GM12878 (cell line): ENCODE measurements at regions not wholly inside any gene's neighbourhood (a gene's known extent, or its start where the extent isn't known, plus 50 kb on each side); places are given as distances from the start of the nearest gene placed in this dataset.

ENCODE experiments used
- ATAC-seq: fragments of 200-7000 bp; cut with Tn5 transposase; 3 replicates; pipeline ENCODE4 v1.9.1; 2020; ENCODE audit warnings: mild to moderate bottlenecking, moderate library complexity
- BruUV-seq: library from RNA; stranded (reverse); fragments of 400-500 nt; replicated peaks from 2 replicates; lab custom pipeline; 2021; lab: Mats Ljungman, UMichigan
- CTCF ChIA-PET: fragments of 300-600 bp; sonication (Branson Sonifier 250); formaldehyde crosslinking; extraction: SDS; loops from one replicate; lab custom pipeline; 2021; ENCODE audit warnings: inconsistent platforms; lab: Yijun Ruan, JAX
- POLR2A ChIA-PET: fragments of 350-600 bp; formaldehyde crosslinking; extraction: SDS; loops from one replicate; lab custom pipeline; 2021; ENCODE audit warnings: inconsistent platforms; lab: Charles Lee
- RAD21 ChIA-PET: fragments of 300-600 bp; sonication (Branson Sonifier 250); formaldehyde crosslinking; loops from one replicate; lab custom pipeline; 2023; ENCODE audit warnings: antibody characterized with exemption; ENCODE audit not compliant: unreplicated experiment; lab: Charles Lee
- SMC1A ChIA-PET: fragments of 300-600 bp; sonication (Branson Sonifier 250); formaldehyde crosslinking; loops from one replicate; lab custom pipeline; 2023; ENCODE audit not compliant: unreplicated experiment, uncharacterized antibody; lab: Charles Lee
- DNase-seq: peaks from one replicate; pipeline ENCODE4 v3.0.0-alpha.2; 2011; ENCODE audit warnings: low read depth, low spot score
- FAIRE-seq: peaks from 3 replicates; lab custom pipeline; 2011; peaks lifted over from hg19 to GRCh38; lab: Jason Lieb, UNC
- H2AFZ ChIP-seq: 2 replicates; pipeline ENCODE4 v1.6.0; 2011; ENCODE audit warnings: low read depth, low read length, control low read depth; ENCODE audit not compliant: control insufficient read depth
- H3K27ac ChIP-seq: 2 replicates; pipeline ENCODE4 v1.5.1; 2011; ENCODE audit warnings: control low read depth; ENCODE audit not compliant: control insufficient read depth, insufficient read depth
- H3K27me3 ChIP-seq, 2 experiments: replicated peaks in 1 of 2; 2 replicates each; pipeline versions ENCODE4 v1.6.0 to v1.6.1; 2011; ENCODE audit warnings: low read length in 1 of 2; ENCODE audit not compliant: control insufficient read depth in 2 of 2, insufficient read depth in 2 of 2
- H3K36me3 ChIP-seq, 2 experiments: 2 replicates each; pipeline ENCODE4 v1.5.1; 2011; ENCODE audit warnings: low read length in 1 of 2; ENCODE audit not compliant: control insufficient read depth in 2 of 2, insufficient read depth in 2 of 2
- H3K4me1 ChIP-seq: 2 replicates; pipeline ENCODE4 v1.6.1; 2011; ENCODE audit warnings: mild to moderate bottlenecking, low read length, moderate library complexity, mixed read lengths; ENCODE audit not compliant: control insufficient read depth, insufficient read depth
- H3K4me2 ChIP-seq: 2 replicates; pipeline ENCODE4 v1.6.0; 2011; ENCODE audit warnings: control low read depth; ENCODE audit not compliant: control insufficient read depth, insufficient read depth
- H3K4me3 ChIP-seq: fragments of 200-600 bp; sonication (generic); 2 replicates; pipeline ENCODE4 v1.5.1; 2016
- H3K79me2 ChIP-seq: 2 replicates; pipeline ENCODE4 v1.6.0; 2011; ENCODE audit warnings: low read length; ENCODE audit not compliant: control insufficient read depth, insufficient read depth
- H3K9ac ChIP-seq: 2 replicates; pipeline ENCODE4 v1.8.0; 2011; ENCODE audit warnings: low read length, control low read depth, mixed read lengths; ENCODE audit not compliant: control insufficient read depth, insufficient read depth
- H3K9me3 ChIP-seq: replicated peaks from 3 replicates; pipeline ENCODE4 v1.5.1; 2011; ENCODE audit warnings: mild to moderate bottlenecking, low read length; ENCODE audit not compliant: control insufficient read depth, insufficient read depth
- H4K20me1 ChIP-seq: 2 replicates; pipeline ENCODE4 v1.6.0; 2011; ENCODE audit not compliant: control insufficient read depth, insufficient read depth
- ATF3 ChIP-seq: IDR thresholded peaks from 2 replicates; pipeline ENCODE4 v1.6.1; 2011; ENCODE audit warnings: low read depth, mild to moderate bottlenecking, low read length, moderate library complexity, borderline replicate concordance; ENCODE audit errors: extremely low read depth
- BCL11A ChIP-seq: IDR thresholded peaks from 2 replicates; pipeline ENCODE4 v1.6.1; 2011; ENCODE audit warnings: low read depth, low read length
- BMI1 ChIP-seq: fragments of 450-650 bp; IDR thresholded peaks from 2 replicates; pipeline ENCODE4 v1.6.1; 2016; ENCODE audit warnings: mild to moderate bottlenecking, moderate library complexity, borderline replicate concordance
- CHD1 ChIP-seq: IDR thresholded peaks from 2 replicates; pipeline ENCODE4 v1.6.1; 2012; ENCODE audit warnings: low read depth, low read length, improper control_type of control experiment
- EED ChIP-seq: sonication (generic); IDR thresholded peaks from 2 replicates; pipeline ENCODE4 v1.6.1; 2016; ENCODE audit warnings: antibody characterized with exemption, low read depth
- GABPA ChIP-seq: IDR thresholded peaks from 2 replicates; pipeline ENCODE4 v1.6.1; 2014; ENCODE audit warnings: antibody characterized with exemption, low read depth, mild to moderate bottlenecking, inconsistent platforms
- IRF5 ChIP-seq: fragments of 450-650 bp; IDR thresholded peaks from 2 replicates; pipeline ENCODE4 v1.6.1; 2017; ENCODE audit warnings: borderline replicate concordance
- MLLT1 ChIP-seq: fragments of 450-650 bp; IDR thresholded peaks from 2 replicates; pipeline ENCODE4 v1.6.1; 2016; ENCODE audit warnings: mild to moderate bottlenecking
- POLR2AphosphoS2 ChIP-seq: IDR thresholded peaks from 2 replicates; pipeline ENCODE4 v1.6.1; 2011; ENCODE audit warnings: low read depth, mild to moderate bottlenecking, low read length, improper control_type of control experiment, moderate library complexity
- SMC3 ChIP-seq: IDR thresholded peaks from 2 replicates; pipeline ENCODE4 v1.6.1; 2011; ENCODE audit warnings: low read length, improper control_type of control experiment, borderline replicate concordance
- ZNF207 ChIP-seq: fragments of 450-650 bp; IDR thresholded peaks from 2 replicates; pipeline ENCODE4 v1.6.1; 2014; ENCODE audit warnings: antibody characterized with exemption, mild to moderate bottlenecking, borderline replicate concordance
- WGBS: methylation state at CpG from one replicate; pipeline ENCODE4 v1.1.6; 2016; ENCODE audit warnings: low lambda C conversion rate; ENCODE audit not compliant: insufficient replicate concordance, insufficient coverage; ENCODE audit errors: missing lambda C conversion rate; 5-methylcytosine and 5-hydroxymethylcytosine counted together
- in situ Hi-C: fragments of 300-500 bp; cut with MboI; formaldehyde crosslinking; loops from 9 replicates; pipeline ENCODE4 v1.14.3; 2018; ENCODE audit warnings: mixed read lengths
- intact Hi-C: fragments of 100-400 bp; cut with micrococcal nuclease; formaldehyde crosslinking; loops from one replicate; pipeline ENCODE4 v1.14.2; 2022; ENCODE audit not compliant: unreplicated experiment

- H3K36me3 ChIP-seq = no peaks in the 10 kb centered on the region
- H2AFZ ChIP-seq = no peak overlapping the region
- no TSS peak for BruUV-seq
- ChIA-PET CTCF (interaction anchor here (0.7 kb wide), 1 partner anchor 567 kb away, joined by 3 read pairs; no protein-coding TSS in a partner anchor), RAD21 (no interaction called here), SMC1A (interaction anchor here (1.3 kb wide), 1 partner anchor 11 kb away, joined by 5 read pairs; no protein-coding TSS in a partner anchor), POLR2A (no interaction called here)
- H3K4me1 ChIP-seq = no peaks in the 10 kb centered on the region
- no peaks in the 10 kb centered on the region for H4K20me1 ChIP-seq
- H3K9me3 ChIP-seq = no peaks in the 10 kb centered on the region
- no peak overlapping the region for H3K27ac ChIP-seq
- H3K9ac ChIP-seq = no peak overlapping the region
- no peak for DNase-seq
- no peak for FAIRE-seq
- no peaks in the 10 kb centered on the region for H3K79me2 ChIP-seq
- in situ Hi-C loops (no loop called here), intact Hi-C loops (no loop called here)
- H3K4me2 ChIP-seq = no peak overlapping the region
- ATAC-seq = no peak
- no peaks in the 10 kb centered on the region for H3K27me3 ChIP-seq
- 27% methylated on average over 3 of the region's 3 CpGs for WGBS
- H3K4me3 ChIP-seq = no peak overlapping the region
- TF ChIP-seq IRF5 (no peak), BCL11A (no peak), BMI1 (no peak), ZNF207 (no peak), GABPA (no peak), MLLT1 (no peak), SMC3 (no peak), EED (no peak), POLR2AphosphoS2 (no peak), CHD1 (no peak), ATF3 (no peak)
These were observed 218.4 kb downstream of the LMBRD1 start for GRCh38 chr6:69578361-69578890.
